Hepatocyte (in vitro differentiated cells): ENCODE measurements at regions not wholly inside any gene's neighbourhood (a gene's known extent, or its start where the extent isn't known, plus 50 kb on each side); places are given as distances from the start of the nearest gene placed in this dataset.

Source experiments
- DNase-seq: peaks from one replicate; pipeline ENCODE4 v3.0.0-alpha.2; 2016; ENCODE audit warnings: low spot score
- H2AFZ ChIP-seq: fragments of 200-600 bp; sonication (generic); 2 replicates; pipeline ENCODE4 v1.6.0; 2016; ENCODE audit warnings: antibody characterized with exemption, mild to moderate bottlenecking
- H3K27ac ChIP-seq: fragments of 200-600 bp; sonication (generic); 2 replicates; pipeline ENCODE4 v1.5.1; 2016; ENCODE audit warnings: mild to moderate bottlenecking
- H3K27me3 ChIP-seq: fragments of 200-600 bp; sonication (generic); 2 replicates; pipeline ENCODE4 v1.6.1; 2016
- H3K36me3 ChIP-seq: fragments of 200-600 bp; sonication (generic); replicated peaks from 2 replicates; pipeline ENCODE4 v1.5.1; 2016; ENCODE audit warnings: low read depth; ENCODE audit not compliant: insufficient read depth
- H3K4me1 ChIP-seq: fragments of 200-600 bp; sonication (generic); 2 replicates; pipeline ENCODE4 v1.5.1; 2016; ENCODE audit warnings: mild to moderate bottlenecking, moderate library complexity; ENCODE audit not compliant: insufficient read depth
- H3K4me2 ChIP-seq: fragments of 200-600 bp; sonication (generic); 2 replicates; pipeline ENCODE4 v1.6.0; 2016
- H3K4me3 ChIP-seq: fragments of 200-600 bp; sonication (generic); 2 replicates; pipeline ENCODE4 v1.5.1; 2016; ENCODE audit warnings: mild to moderate bottlenecking
- H3K79me2 ChIP-seq: fragments of 200-600 bp; sonication (generic); 2 replicates; pipeline ENCODE4 v1.6.0; 2017; ENCODE audit warnings: mild to moderate bottlenecking
- H3K9me2 ChIP-seq: fragments of 200-600 bp; sonication (generic); replicated peaks from 2 replicates; pipeline ENCODE4 v1.6.0; 2017; ENCODE audit warnings: mild to moderate bottlenecking; ENCODE audit not compliant: insufficient read depth
- H3K9me3 ChIP-seq: fragments of 200-600 bp; sonication (generic); 2 replicates; pipeline ENCODE4 v1.5.1; 2016; ENCODE audit warnings: low read depth, mild to moderate bottlenecking
- H4K20me1 ChIP-seq: fragments of 200-600 bp; sonication (generic); 2 replicates; pipeline ENCODE4 v1.6.0; 2016; ENCODE audit warnings: mild to moderate bottlenecking; ENCODE audit not compliant: insufficient read depth, poor library complexity, severe bottlenecking
- EZH2 ChIP-seq: fragments of 200-600 bp; sonication (generic); IDR thresholded peaks from 2 replicates; pipeline ENCODE4 v1.6.1; 2016; ENCODE audit warnings: antibody characterized with exemption, mild to moderate bottlenecking, borderline replicate concordance
- EZH2phosphoT487 ChIP-seq: fragments of 200-600 bp; sonication (generic); IDR thresholded peaks from one replicate; pipeline ENCODE4 v1.6.1; 2018; ENCODE audit warnings: antibody characterized with exemption, mild to moderate bottlenecking, low read depth, moderate library complexity; ENCODE audit not compliant: unreplicated experiment, severe bottlenecking
- WGBS: methylation state at CpG from one replicate; pipeline ENCODE4 v1.1.6; 2016; ENCODE audit warnings: low lambda C conversion rate; ENCODE audit errors: missing lambda C conversion rate; 5-methylcytosine and 5-hydroxymethylcytosine counted together
- TF ChIP-seq, protein P1 (sequence below): fragments of 200-600 bp; sonication (generic); IDR thresholded peaks from 2 replicates; pipeline ENCODE4 v1.5.1; 2016; ENCODE audit warnings: antibody characterized with exemption, mild to moderate bottlenecking; ENCODE audit not compliant: poor library complexity

DNA sequence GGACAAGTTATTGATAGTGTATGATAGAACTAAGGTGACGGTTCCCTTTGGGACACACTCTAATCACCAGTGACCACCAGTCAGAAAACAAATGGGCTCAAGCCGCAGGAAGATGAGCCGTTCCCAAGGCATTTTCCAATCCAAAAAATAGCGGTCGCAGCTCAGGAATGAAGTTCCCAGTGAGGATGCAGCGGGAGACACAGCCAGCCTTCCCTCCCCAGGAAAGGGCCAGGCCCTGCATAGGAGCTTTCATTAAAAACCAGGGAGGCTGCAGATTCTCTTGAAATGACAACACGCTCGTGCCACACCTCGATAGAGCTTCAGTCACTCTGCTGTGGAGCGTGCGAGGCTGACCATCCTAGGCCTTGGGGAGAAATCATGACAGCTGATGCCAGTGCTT lies 65.8 kb upstream of the WNT7B start:
- H3K9me2 ChIP-seq, result no peaks in the 10 kb centered on the region
- no peaks in the 10 kb centered on the region for H3K27me3 ChIP-seq
- H3K27ac ChIP-seq, result no peak overlapping the region
- peaks cover 7% of the 10 kb centered on the region for H3K4me1 ChIP-seq
- 93% methylated on average over 11 of the region's 11 CpGs for WGBS
- no peak overlapping the region for H2AFZ ChIP-seq
- no peaks in the 10 kb centered on the region for H3K9me3 ChIP-seq
- H4K20me1 ChIP-seq, result no peaks in the 10 kb centered on the region
- no peaks in the 10 kb centered on the region for H3K36me3 ChIP-seq
- H3K4me3 ChIP-seq, result no peak overlapping the region
- TF ChIP-seq EZH2phosphoT487 (no peak), EZH2 (no peak)
- TF ChIP-seq, protein P1, sequence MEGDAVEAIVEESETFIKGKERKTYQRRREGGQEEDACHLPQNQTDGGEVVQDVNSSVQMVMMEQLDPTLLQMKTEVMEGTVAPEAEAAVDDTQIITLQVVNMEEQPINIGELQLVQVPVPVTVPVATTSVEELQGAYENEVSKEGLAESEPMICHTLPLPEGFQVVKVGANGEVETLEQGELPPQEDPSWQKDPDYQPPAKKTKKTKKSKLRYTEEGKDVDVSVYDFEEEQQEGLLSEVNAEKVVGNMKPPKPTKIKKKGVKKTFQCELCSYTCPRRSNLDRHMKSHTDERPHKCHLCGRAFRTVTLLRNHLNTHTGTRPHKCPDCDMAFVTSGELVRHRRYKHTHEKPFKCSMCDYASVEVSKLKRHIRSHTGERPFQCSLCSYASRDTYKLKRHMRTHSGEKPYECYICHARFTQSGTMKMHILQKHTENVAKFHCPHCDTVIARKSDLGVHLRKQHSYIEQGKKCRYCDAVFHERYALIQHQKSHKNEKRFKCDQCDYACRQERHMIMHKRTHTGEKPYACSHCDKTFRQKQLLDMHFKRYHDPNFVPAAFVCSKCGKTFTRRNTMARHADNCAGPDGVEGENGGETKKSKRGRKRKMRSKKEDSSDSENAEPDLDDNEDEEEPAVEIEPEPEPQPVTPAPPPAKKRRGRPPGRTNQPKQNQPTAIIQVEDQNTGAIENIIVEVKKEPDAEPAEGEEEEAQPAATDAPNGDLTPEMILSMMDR, result no peak
- no peak for DNase-seq
- H3K4me2 ChIP-seq, result no peak overlapping the region
- H3K79me2 ChIP-seq, result no peaks in the 10 kb centered on the region

DNA sequence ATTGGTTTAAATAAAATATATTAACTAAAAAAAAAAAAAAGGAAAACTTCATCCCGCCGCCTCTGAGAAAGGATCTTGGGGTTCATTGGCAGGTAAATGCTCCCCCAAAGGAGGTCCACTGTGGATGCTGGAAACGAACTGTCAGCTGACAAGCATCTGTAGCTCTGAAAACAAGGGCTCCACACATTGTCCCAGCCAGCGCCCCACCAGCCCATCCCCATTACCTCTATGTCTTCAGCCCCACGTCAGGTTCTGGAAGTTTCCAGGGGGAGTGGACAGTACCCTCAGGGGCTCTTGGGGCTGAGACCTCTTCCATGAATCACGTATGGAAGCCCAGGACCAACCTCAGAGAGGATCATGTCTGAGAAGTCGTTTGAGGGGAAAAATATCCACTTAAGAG lies 66.4 kb upstream of the WNT7B start:
- H3K9me3 ChIP-seq, result no peaks in the 10 kb centered on the region
- H3K4me2 ChIP-seq, result peak overlapping the region; percentile 89
- TF ChIP-seq EZH2phosphoT487 (no peak), EZH2 (no peak)
- peaks cover 7% of the 10 kb centered on the region for H3K4me1 ChIP-seq
- no peak for DNase-seq
- no peaks in the 10 kb centered on the region for H3K79me2 ChIP-seq
- no peak overlapping the region for H2AFZ ChIP-seq
- no peak overlapping the region for H3K27ac ChIP-seq
- no peaks in the 10 kb centered on the region for H3K9me2 ChIP-seq
- H3K4me3 ChIP-seq, result no peak overlapping the region
- no peaks in the 10 kb centered on the region for H4K20me1 ChIP-seq
- H3K27me3 ChIP-seq, result no peaks in the 10 kb centered on the region
- H3K36me3 ChIP-seq, result no peaks in the 10 kb centered on the region
- WGBS, result 87% methylated on average over 7 of the region's 7 CpGs

DNA sequence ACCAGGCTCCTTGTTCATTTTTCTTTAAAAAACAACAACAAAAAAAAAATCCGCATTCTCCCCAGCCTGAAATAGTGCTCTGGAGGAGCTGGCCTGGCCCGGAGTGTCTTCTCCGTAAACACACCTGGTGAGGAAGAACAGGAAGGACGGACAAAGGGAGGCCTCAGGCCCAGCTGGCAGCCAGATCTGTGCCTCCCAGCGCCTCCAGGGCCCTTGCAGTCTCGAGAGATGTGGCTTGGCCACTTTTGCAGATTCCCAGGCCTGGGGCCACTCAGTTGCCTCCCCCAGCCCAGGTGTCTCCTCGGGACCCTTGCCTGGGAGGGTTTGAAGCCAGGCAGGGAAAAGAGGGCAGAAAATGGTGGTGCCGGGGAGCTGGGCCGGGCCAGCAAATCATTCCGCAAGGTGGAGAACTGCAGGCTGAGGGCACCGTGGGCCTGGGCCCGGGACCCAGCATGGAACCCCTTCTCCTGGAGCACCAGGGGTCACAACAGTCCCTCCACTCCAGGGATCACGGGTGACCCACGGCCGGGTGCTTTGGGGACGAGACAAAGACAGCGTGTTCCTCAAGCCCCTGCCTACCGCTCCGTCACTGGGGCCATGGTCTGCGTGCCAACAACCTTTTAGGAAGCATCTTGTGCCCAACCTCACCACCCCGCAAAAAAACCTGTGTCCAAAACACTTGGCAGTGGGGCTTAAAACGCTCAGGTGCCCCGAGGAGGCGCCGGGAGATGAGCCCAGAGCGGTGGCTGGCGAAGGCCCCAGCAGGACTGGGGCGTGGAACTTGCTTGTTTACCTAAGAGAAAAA lies 67.1 kb upstream of the WNT7B start:
- peak overlapping the region; percentile 51 for H3K27ac ChIP-seq
- no peaks in the 10 kb centered on the region for H4K20me1 ChIP-seq
- peaks cover 7% of the 10 kb centered on the region for H3K4me1 ChIP-seq
- H3K79me2 ChIP-seq, result no peaks in the 10 kb centered on the region
- 68% methylated on average over 28 of the region's 28 CpGs for WGBS
- H3K36me3 ChIP-seq, result no peaks in the 10 kb centered on the region
- no peaks in the 10 kb centered on the region for H3K27me3 ChIP-seq
- peak overlapping the region; percentile 85 for H2AFZ ChIP-seq
- H3K9me3 ChIP-seq, result no peaks in the 10 kb centered on the region
- H3K4me3 ChIP-seq, result peak overlapping the region; percentile 15
- no peaks in the 10 kb centered on the region for H3K9me2 ChIP-seq
- DNase-seq, result no peak
- H3K4me2 ChIP-seq, result peak overlapping the region; percentile 89
- TF ChIP-seq, protein P1, result no peak
- TF ChIP-seq EZH2phosphoT487 (no peak), EZH2 (no peak)

DNA sequence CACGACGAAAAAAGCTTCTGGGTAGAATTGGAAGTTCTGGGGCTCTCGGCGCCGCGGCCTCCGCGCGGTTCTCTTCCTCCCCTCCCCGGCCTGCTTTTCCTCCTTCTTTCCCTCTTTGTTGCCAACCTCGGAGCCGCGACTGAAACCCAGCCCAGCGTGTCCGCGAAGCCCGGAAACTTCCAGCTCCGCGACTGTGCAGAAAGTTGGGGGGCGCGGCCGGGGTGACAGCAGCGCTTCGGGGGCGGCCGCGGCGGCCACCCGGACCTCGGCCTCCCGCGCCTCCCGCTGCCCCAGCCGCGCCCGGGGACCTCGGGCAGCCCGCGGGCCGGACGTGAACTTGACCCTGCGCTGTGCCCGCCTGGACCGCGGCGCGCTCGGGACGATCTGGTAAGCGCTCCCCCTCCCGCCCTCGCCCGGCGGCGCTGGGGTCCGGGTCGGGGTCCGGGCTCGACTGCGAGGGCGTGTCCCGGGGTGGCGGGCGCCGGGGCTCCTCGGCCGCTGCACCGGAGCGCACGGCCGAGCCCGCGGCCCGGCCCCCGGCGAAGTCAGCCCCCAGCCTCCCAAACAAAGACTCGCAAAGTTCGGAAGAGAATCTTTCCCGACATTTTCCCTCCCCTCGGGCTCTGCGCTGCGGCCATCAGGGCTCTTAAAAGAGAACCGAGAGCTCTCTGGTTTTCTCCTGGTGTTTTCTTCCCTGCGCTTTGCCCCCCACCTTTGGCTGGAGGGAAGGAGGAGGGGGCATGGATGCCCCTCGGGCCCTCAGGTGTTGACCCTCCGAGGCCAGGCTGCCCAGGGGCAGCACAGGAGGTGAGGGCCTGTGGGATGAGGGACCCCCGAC lies 67.9 kb upstream of the WNT7B start:
- Histone ChIP-seq H3K4me3 (peak overlapping the region; percentile 19), H3K36me3 (no peaks in the 10 kb centered on the region), H3K4me1 (peaks cover 7% of the 10 kb centered on the region), H2AFZ (peak overlapping the region; percentile 85), H3K79me2 (no peaks in the 10 kb centered on the region), H3K9me2 (no peaks in the 10 kb centered on the region), H4K20me1 (no peaks in the 10 kb centered on the region), H3K27ac (peak overlapping the region; percentile 51), H3K27me3 (no peaks in the 10 kb centered on the region), H3K4me2 (peak overlapping the region; percentile 89), H3K9me3 (no peaks in the 10 kb centered on the region)
- 15% methylated on average over 18 of the region's 87 CpGs for WGBS
- TF ChIP-seq EZH2 (no peak), EZH2phosphoT487 (no peak)
- TF ChIP-seq, protein P1, result no peak
- peak; percentile 57 for DNase-seq
